H9 (cell line): ENCODE measurements at regions not wholly inside any gene's neighbourhood (a gene's known extent, or its start where the extent isn't known, plus 50 kb on each side); places are given as distances from the start of the nearest gene placed in this dataset.

ENCODE experiments used
- DNase-seq: peaks from one replicate; pipeline ENCODE4 v3.0.0-alpha.2; 2017
- H2AFZ ChIP-seq: one replicate; pipeline ENCODE4 v1.6.1; 2013; ENCODE audit warnings: mild to moderate bottlenecking, low read length, control low read depth, moderate library complexity
- H2AK5ac ChIP-seq: 2 replicates; pipeline ENCODE4 v1.6.1; 2013; ENCODE audit warnings: low read length, control low read depth, mixed read lengths; ENCODE audit not compliant: insufficient read length
- H2BK120ac ChIP-seq: one replicate; pipeline ENCODE4 v1.6.1; 2013; ENCODE audit warnings: low read depth, mild to moderate bottlenecking, low read length, control low read depth, inconsistent platforms; ENCODE audit not compliant: poor library complexity, severe bottlenecking
- H2BK12ac ChIP-seq: 2 replicates; pipeline ENCODE4 v1.6.1; 2013; ENCODE audit warnings: low read length, control low read depth, mixed read lengths, low read depth; ENCODE audit not compliant: insufficient read length
- H2BK15ac ChIP-seq: 2 replicates; pipeline ENCODE4 v1.6.1; 2013; ENCODE audit warnings: low read depth, low read length, control low read depth
- H2BK20ac ChIP-seq: one replicate; pipeline ENCODE4 v1.6.1; 2013; ENCODE audit warnings: low read depth, mild to moderate bottlenecking, low read length, control low read depth, inconsistent platforms; ENCODE audit not compliant: poor library complexity, severe bottlenecking
- H2BK5ac ChIP-seq: 2 replicates; pipeline ENCODE4 v1.6.1; 2013; ENCODE audit warnings: low read length, control low read depth, mixed read lengths; ENCODE audit not compliant: insufficient read length
- H3K14ac ChIP-seq: 2 replicates; pipeline ENCODE4 v1.6.1; 2013; ENCODE audit warnings: low read length, control low read depth; ENCODE audit not compliant: insufficient read depth
- H3K18ac ChIP-seq: 2 replicates; pipeline ENCODE4 v1.6.1; 2013; ENCODE audit warnings: low read depth, mild to moderate bottlenecking, mixed read lengths, low read length, control low read depth; ENCODE audit not compliant: insufficient read length
- H3K23ac ChIP-seq: 2 replicates; pipeline ENCODE4 v1.6.1; 2013; ENCODE audit warnings: low read length, control low read depth, mixed read lengths, low read depth; ENCODE audit not compliant: insufficient read length
- H3K23me2 ChIP-seq: 2 replicates; pipeline ENCODE4 v1.6.1; 2013; ENCODE audit warnings: low read depth, mild to moderate bottlenecking, mixed read lengths, low read length, control low read depth; ENCODE audit not compliant: insufficient read length, poor library complexity, severe bottlenecking
- H3K27ac ChIP-seq: 2 replicates; pipeline ENCODE4 v1.5.1; 2013; ENCODE audit warnings: low read length, control low read depth, mixed read lengths, low read depth; ENCODE audit not compliant: insufficient read length
- H3K27me3 ChIP-seq: 2 replicates; pipeline ENCODE4 v1.6.1; 2013; ENCODE audit warnings: low read length, control low read depth, inconsistent platforms; ENCODE audit not compliant: insufficient read depth
- H3K4ac ChIP-seq: 2 replicates; pipeline ENCODE4 v1.6.1; 2013; ENCODE audit warnings: low read depth, mild to moderate bottlenecking, control low read depth, inconsistent platforms, low read length, moderate library complexity
- H3K4me1 ChIP-seq: 2 replicates; pipeline ENCODE4 v1.6.1; 2013; ENCODE audit warnings: low read length, control low read depth, inconsistent platforms; ENCODE audit not compliant: insufficient read depth
- H3K4me2 ChIP-seq: 2 replicates; pipeline ENCODE4 v1.6.1; 2013; ENCODE audit warnings: low read length, control low read depth, mixed read lengths; ENCODE audit not compliant: insufficient read length, insufficient read depth
- H3K56ac ChIP-seq: 2 replicates; pipeline ENCODE4 v1.6.1; 2013; ENCODE audit warnings: low read depth, mild to moderate bottlenecking, mixed read lengths, low read length, control low read depth; ENCODE audit not compliant: insufficient read length
- H3K79me1 ChIP-seq: 2 replicates; pipeline ENCODE4 v1.6.1; 2013; ENCODE audit warnings: low read depth, mild to moderate bottlenecking, moderate library complexity, low read length, control low read depth, inconsistent platforms; ENCODE audit not compliant: insufficient read depth, poor library complexity, severe bottlenecking
- H3K79me2 ChIP-seq: 2 replicates; pipeline ENCODE4 v1.6.1; 2013; ENCODE audit warnings: low read length, control low read depth, inconsistent platforms; ENCODE audit not compliant: insufficient read depth
- H3K9ac ChIP-seq: 2 replicates; pipeline ENCODE4 v1.6.1; 2013; ENCODE audit warnings: low read length, control low read depth, mixed read lengths; ENCODE audit not compliant: insufficient read length; ENCODE audit errors: extremely low read depth
- H3K9me3 ChIP-seq: one replicate; pipeline ENCODE4 v1.6.1; 2013; ENCODE audit warnings: low read depth, low read length, inconsistent platforms; ENCODE audit not compliant: control insufficient read depth
- H3T11ph ChIP-seq: one replicate; pipeline ENCODE4 v1.6.1; 2013; ENCODE audit warnings: mild to moderate bottlenecking, low read length, control low read depth, inconsistent platforms
- H4K20me1 ChIP-seq: one replicate; pipeline ENCODE4 v1.6.1; 2013; ENCODE audit not compliant: control insufficient read depth, insufficient read length, insufficient read depth
- H4K5ac ChIP-seq: 2 replicates; pipeline ENCODE4 v1.6.1; 2013; ENCODE audit warnings: low read depth, mild to moderate bottlenecking, mixed read lengths, low read length, control low read depth; ENCODE audit not compliant: insufficient read length
- H4K8ac ChIP-seq: replicated peaks from 2 replicates; pipeline ENCODE4 v1.6.1; 2013; ENCODE audit warnings: low read length, control low read depth, mixed read lengths, low read depth; ENCODE audit not compliant: insufficient read length
- H4K91ac ChIP-seq: 2 replicates; pipeline ENCODE4 v1.6.1; 2013; ENCODE audit warnings: low read depth, mild to moderate bottlenecking, moderate library complexity, mixed read lengths, low read length, control low read depth; ENCODE audit not compliant: insufficient read length
- H3K27ac Mint-ChIP-seq, 3 experiments: 2 replicates in 2 of 3; 3 replicates in 1 of 3; pipeline ENCODE4 v1.8.0; 2020 to 2021; ENCODE audit warnings: mixed read lengths in 3 of 3, mild to moderate bottlenecking in 1 of 3, moderate library complexity in 1 of 3
- H3K27me3 Mint-ChIP-seq: 2 replicates; pipeline ENCODE4 v1.8.0; 2021; ENCODE audit warnings: low read depth, mild to moderate bottlenecking, moderate library complexity, mixed read lengths
- H3K36me3 Mint-ChIP-seq, 3 experiments: 2 replicates in 2 of 3; 3 replicates in 1 of 3; pipeline ENCODE4 v1.8.0; 2020 to 2021; ENCODE audit warnings: low read depth in 3 of 3, mixed read lengths in 3 of 3; ENCODE audit not compliant: insufficient read depth in 1 of 3
- H3K4me1 Mint-ChIP-seq, 2 experiments: 2 replicates each; pipeline ENCODE4 v1.8.0; 2020; ENCODE audit warnings: mixed read lengths in 2 of 2
- H3K4me3 Mint-ChIP-seq, 2 experiments: 2 replicates in 1 of 2; 3 replicates in 1 of 2; pipeline ENCODE4 v1.8.0; 2020 to 2021; ENCODE audit warnings: mild to moderate bottlenecking in 2 of 2, mixed read lengths in 2 of 2, moderate library complexity in 1 of 2
- H3K9me3 Mint-ChIP-seq, 2 experiments: 2 replicates in 1 of 2; 3 replicates in 1 of 2; pipeline ENCODE4 v1.8.0; 2020; ENCODE audit warnings: mild to moderate bottlenecking in 2 of 2, mixed read lengths in 2 of 2, moderate library complexity in 1 of 2
- CTCF ChIP-seq: fragments of 200-600 bp; sonication (generic); conservative IDR thresholded peaks from 3 replicates; pipeline ENCODE4 v1.8.0; 2021; ENCODE audit warnings: antibody characterized with exemption, mild to moderate bottlenecking
- WGBS: extraction: QIAGEN DNeasy Blood & Tissue Kit; methylation state at CpG from one replicate; pipeline ENCODE4 v1.1.7; 2013; ENCODE audit warnings: missing lambda C conversion rate, low lambda C conversion rate, mixed read lengths; ENCODE audit not compliant: insufficient read length; ENCODE audit errors: extremely low coverage; 5-methylcytosine and 5-hydroxymethylcytosine counted together

DNA sequence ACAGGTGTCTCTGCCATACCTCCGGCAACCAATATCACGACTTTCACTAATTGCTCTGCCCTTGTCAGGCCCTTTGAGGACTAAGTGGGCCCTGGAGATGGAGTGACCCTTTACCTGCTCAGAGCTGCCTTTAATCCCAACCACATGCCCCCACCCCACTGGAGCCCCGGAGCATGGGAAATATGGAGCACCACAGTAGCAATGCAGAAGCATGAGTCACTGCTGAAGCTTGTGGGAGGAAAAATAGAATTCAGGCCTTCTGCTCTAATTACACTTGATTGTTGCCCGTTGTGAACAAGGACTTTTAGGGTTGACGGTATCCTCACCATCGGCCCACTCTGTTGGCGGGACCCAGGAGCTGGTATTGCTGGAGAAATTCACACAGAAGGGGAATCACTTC, 52.5 kb upstream of the FRMD4A start:
- no peaks in the 10 kb centered on the region for H3K79me1 ChIP-seq
- H3K27me3 ChIP-seq = no peaks in the 10 kb centered on the region
- Mint-ChIP-seq H3K4me3 (no peak overlapping the region), H3K4me1 (peaks cover 16% of the 10 kb centered on the region in 2 experiments), H3K9me3 (no peaks in the 10 kb centered on the region), H3K36me3 (no peaks in the 10 kb centered on the region), H3K27me3 (peaks cover 2% of the 10 kb centered on the region; the same call in 1 of the 2 replicates), H3K27ac (no peak overlapping the region; a peak in 1 of 7 replicates)
- 0 out of 2 replicates have a peak, but pooled peaks cover 3% of the 10 kb centered on the region for H3K4me1 ChIP-seq
- no peak overlapping the region for H3K4ac ChIP-seq
- no peak overlapping the region for H3K4me2 ChIP-seq
- no peak overlapping the region for H4K91ac ChIP-seq
- no peak overlapping the region for H4K8ac ChIP-seq
- no peaks in the 10 kb centered on the region for H3K79me2 ChIP-seq
- no peak overlapping the region for H3K14ac ChIP-seq
- no peak for TF ChIP-seq CTCF
- no peak overlapping the region for H3K23ac ChIP-seq
- no peak overlapping the region for H2AFZ ChIP-seq
- H2BK5ac ChIP-seq = no peak overlapping the region
- no peak overlapping the region for H3K9ac ChIP-seq
- no peaks in the 10 kb centered on the region for H4K20me1 ChIP-seq
- no peak overlapping the region for H3K56ac ChIP-seq
- no peak overlapping the region for H2BK20ac ChIP-seq
- no peak overlapping the region for H2BK120ac ChIP-seq
- H3T11ph ChIP-seq = no peak overlapping the region
- H3K18ac ChIP-seq = no peak overlapping the region
- no peak overlapping the region for H2AK5ac ChIP-seq
- no peak overlapping the region for H2BK15ac ChIP-seq
- H2BK12ac ChIP-seq = no peak overlapping the region
- DNase-seq = no peak
- WGBS = no CpG with 5 or more reads among the region's 7 CpGs
- no peaks in the 10 kb centered on the region for H3K9me3 ChIP-seq
- no peaks in the 10 kb centered on the region for H3K23me2 ChIP-seq
- no peak overlapping the region for H3K27ac ChIP-seq
- no peak overlapping the region for H4K5ac ChIP-seq
